Fibroblast of skin of back (primary cell): ENCODE measurements at regions not wholly inside any gene's neighbourhood (a gene's known extent, or its start where the extent isn't known, plus 50 kb on each side); places are given as distances from the start of the nearest gene placed in this dataset.
"Not testable (repeated sequence)": the region's sequence is repeated elsewhere in the genome, so short reads cannot be mapped to it uniquely, and the experiment has no call there.

ENCODE experiments used
- DNase-seq: peaks from one replicate; pipeline ENCODE4 v3.0.0-alpha.2; 2013

- DNase-seq, result peak; percentile 15
These were observed 215.0 kb downstream of the IL15 start for GRCh38 chr4:141851246-141851891.

DNA sequence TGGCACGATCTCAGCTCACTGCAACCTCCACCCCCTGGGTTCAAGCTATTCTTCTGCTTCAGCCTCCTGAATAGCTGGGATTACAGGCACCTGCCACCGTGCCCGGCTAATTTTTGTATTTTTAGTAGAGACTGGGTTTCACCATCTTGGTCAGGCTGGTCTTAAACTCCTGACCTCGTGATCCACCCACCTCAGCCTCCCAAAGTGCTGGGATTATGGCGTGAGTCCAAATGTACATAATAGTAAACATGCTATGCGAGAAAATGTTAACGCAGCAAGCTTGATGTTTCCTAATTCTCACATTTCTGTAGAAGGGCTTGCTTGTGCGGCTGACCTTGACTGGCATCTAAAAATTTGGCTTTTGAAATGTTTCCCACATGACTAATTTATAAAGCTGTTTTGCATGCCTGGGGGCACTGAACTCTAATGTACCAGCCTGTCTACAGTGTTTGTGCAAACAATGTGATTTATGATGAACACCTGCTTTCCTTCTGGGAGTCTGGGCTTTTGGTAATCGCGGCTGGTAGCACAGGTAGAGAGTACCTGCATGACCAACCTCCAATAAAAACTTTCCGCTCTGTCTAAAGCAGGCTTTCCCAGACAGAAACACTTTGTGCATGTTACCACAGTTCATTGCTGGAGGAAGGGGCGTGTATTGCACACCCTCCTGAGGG lies 216.8 kb downstream of the IL15 start:
- DNase-seq, result no peak

GRCh38 chr4:141858437-141858836 lies 222.1 kb downstream of the IL15 start:
- DNase-seq, result no peak

- no peak for DNase-seq
These were observed 224.6 kb downstream of the IL15 start for GRCh38 chr4:141860974-141861373.

DNA sequence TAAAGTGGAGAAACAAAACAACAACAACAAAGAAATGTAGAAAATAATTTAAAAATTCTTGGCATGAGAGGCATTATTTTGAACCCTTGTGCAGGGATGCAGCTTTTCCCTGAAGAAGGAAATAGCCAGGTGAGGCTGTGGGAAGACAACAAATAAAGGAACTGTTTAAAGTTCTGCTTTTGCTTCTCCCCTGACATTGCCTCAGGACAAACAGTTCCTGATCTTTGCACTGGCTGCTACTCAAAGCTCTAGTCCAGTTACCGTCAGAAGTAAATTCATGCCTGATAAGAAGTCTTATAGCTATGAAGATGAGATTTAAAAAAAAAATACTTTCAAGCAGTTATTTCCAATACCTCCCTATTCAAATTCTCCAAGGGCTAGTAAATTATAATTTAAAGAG lies 233.8 kb downstream of the IL15 start:
- DNase-seq, result no peak

GRCh38 chr4:141871086-141871770 lies 234.8 kb downstream of the IL15 start:
- peak; percentile 9 for DNase-seq

DNA sequence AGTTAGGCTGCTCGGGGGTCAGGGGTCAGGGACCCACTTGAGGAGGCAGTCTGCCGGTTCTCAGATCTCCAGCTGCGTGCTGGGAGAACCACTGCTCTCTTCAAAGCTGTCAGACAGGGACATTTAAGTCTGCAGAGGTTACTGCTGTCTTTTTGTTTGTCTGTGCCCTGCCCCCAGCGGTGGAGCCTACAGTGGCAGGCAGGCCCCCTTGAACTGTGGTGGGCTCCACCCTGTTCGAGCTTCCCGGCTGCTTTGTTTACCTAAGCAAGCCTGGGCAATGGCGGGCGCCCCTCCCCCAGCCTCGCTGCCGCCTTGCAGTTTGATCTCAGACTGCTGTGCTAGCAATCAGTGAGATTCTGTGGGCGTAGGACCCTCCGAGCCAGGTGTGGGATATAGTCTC lies 246.3 kb downstream of the IL15 start:
- not testable (repeated sequence) for DNase-seq

DNA sequence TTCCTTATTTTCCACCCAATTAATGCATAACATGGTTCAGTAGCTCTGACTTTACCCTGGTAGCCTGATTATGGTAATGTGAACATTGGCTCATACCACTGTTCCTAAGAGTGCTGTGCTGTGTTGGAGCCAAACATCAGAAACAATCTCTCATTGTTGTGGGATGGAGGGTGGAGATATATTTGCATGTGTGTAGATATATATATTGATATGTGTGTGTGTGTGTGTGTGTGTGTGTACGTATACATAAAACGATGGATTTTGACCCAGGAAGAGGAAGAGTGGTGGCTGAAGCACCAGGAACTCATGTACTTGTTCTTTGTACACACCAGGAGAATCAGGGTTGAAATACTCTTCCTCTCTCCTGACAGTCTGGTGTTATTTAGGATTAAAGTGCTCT lies 247.7 kb downstream of the IL15 start:
- DNase-seq, result no peak

- DNase-seq, result no peak
These were observed 248.7 kb downstream of the IL15 start for GRCh38 chr4:141885112-141885511.

DNA sequence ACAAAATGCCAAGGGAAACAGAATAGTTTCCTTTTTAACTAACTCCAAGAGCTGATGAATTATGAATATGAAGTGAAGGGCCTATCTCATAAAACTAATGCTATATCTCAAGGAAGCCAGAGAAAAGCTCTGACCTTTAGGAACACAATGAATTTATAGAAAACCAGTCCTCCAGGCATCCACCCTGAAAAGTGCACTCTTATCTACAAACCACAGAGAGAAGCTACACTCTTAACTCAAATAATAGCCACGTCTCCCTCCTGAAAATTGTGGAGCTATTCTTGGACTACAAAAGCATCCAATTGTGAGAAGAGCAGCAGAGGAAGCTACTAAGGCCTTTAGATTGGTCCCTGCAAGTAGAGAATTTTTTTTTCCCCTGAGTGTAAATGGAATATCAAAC lies 253.9 kb downstream of the IL15 start:
- DNase-seq, result no peak

DNA sequence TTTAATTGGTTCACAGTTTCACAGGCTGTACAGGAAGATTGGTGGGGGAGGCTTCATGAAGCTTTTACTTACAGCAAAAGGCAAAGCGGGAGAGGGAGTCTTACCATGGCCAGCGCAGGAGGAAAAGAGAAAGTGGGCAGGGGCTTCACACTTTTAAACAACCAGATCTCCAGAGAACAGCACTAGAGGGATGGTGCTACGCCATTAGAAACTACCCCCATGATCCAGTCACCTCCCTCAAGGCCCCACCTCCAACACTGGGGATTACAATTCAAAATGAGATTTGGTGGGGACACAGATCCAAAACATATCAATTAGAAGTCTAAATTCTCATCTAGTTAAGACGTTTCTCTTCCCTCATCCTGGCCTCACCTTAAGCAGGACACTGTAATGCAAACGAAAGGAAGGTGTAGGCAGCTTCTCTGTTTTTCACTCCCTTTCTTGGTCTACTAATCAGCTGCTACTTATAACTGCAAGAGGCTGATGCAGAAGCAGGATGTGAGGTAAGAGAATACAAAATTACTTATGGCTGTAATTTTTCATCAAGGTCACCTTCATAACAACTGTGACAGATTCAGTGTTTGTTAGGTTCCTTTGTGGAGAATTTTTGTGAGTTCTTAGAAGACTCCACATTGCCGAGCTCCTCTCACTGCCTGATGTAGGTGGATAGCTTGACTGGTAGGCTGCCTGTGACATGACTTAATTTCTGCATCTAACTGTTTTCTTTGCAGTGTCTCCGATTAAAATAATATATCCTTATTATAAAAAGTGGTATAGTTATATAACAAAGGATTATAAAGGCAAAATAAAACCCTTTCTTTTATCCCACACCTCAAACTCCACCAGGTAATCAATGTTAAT lies 255.1 kb downstream of the IL15 start:
- DNase-seq, result no peak

DNA sequence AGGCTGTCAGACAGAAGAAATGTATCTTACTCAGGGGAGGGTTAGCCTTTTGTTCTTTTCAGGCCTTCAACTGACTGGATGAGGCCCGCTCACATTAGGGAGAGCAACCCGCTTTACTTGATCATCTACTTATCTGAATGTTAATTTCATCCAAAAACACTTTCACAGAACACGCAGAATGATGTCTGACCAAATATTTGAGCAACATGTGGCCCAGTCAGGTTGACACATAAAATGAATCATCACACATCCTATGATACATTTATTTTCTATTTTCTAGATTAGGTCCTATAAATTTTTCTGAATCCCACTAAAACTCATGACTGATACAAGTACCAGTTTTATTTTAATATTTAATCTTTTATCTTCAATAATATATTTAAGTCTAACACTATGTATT lies 260.3 kb downstream of the IL15 start:
- DNase-seq, result no peak

DNA sequence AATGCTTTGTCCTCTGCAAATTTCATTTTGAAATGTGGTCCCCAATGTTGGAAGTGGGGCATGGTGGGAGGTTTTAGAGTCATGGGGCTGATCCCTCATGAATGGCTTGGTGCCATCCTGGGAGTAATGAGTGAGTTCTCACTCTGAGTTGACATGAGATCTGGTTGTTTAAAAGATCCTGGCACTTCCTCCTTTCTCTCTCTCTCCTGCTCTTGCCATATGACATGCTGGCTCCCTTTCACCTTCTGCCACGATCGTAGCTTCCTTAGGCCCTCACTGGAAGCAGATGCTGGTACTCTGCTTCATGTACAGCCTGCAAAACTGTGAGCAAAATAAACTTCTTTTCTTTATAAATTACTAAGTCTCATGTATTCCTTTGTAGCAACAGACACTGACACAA lies 262.0 kb downstream of the IL15 start:
- DNase-seq, result no peak

DNA sequence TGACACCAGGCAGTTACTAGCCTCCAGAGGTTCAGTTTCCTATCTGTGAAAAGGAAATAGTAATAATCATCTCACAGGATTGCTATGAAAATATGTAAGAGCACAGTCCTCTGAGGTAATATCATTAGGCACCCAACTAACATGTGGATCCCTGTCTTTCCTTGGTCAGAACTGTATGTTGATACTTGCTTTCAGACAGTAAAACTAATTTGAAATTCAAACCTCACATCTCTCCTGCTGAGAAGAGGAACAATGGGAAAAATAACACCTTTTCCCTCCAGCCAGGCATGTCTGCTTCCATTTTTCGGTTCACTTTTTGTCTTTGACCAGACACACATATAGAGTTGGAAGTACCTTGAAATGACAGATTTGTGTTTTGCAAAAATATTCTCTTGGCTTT lies 262.7 kb downstream of the IL15 start:
- no peak for DNase-seq

DNA sequence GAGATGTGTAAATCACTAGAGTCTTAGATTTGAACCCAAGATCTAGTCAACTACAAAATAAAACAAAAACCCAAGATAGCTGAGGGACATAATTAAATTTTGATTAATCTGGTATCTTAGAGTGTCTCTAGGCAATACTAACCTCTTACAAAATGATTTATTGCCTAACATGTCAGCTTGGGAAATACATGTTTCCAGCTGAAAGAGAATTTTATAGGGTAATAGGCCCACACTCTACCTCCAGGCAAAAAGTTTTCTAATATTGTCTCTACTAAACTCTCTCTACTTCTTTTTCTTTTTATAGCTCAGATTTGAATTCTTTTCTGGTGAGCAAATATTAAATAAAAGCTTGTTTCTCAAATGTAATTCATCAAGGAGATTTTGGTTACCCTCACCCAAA lies 263.2 kb downstream of the IL15 start:
- DNase-seq, result no peak

DNA sequence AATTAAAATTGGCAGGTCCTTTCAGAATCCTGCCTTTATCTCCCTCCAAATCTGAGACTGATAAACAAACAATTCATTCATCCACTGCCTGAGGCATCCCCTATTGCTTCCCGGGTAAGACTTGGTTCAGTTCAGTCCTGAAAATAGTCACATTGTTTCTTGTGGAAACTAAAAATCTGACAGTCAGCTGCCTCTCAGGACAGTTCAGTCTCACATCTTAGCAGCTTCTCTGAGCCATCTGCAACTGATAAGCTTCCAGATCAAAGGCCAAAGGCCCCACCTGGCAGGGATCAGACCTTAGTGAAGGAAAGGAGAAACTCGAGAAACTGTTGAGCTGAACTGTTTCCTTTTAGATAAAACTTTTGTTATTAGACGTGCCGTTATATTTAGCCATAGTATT lies 264.5 kb downstream of the IL15 start:
- no peak for DNase-seq

- peak; percentile 88 for DNase-seq
These were observed 269.4 kb downstream of the IL15 start for GRCh38 chr4:141905751-141906150.

DNA sequence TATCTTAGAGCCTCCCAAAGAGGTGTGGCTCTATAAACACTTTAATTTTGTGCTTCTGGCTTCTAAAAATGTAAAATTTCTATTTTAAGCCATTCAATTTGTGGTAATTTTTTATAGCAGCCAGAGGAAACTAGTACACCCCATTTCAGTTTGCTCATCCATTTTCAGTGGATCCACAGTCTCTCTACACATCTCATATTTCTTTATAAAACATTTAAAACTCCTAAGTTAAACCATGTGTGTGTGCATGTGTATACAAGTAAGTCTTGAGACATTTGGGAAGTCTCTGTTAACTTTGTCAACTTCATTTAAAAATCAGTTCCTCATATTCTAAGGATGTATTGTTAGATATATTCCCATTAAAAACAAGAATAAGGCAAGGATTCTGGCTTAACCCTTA lies 273.2 kb downstream of the IL15 start:
- no peak for DNase-seq

DNA sequence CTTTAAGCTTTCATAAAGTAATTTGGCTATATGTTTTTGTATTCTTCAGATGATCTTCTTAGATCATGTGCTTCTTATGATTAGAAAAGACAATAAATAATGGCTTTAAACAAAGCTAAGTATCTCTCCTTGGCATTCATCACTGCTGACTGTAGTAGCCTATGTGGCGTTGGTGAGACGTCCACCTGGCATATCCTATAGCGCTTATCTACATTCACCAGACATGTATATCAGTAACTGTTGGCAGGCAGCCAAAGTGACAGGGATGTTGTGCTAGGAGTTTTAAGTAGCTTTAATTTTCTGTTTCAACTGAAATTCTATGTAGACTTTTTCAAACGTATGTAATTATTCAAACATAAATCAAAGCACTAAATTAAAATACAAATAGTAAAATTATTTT lies 276.4 kb downstream of the IL15 start:
- no peak for DNase-seq

- no peak for DNase-seq
These were observed 277.5 kb downstream of the IL15 start for GRCh38 chr4:141913928-141914327.

DNA sequence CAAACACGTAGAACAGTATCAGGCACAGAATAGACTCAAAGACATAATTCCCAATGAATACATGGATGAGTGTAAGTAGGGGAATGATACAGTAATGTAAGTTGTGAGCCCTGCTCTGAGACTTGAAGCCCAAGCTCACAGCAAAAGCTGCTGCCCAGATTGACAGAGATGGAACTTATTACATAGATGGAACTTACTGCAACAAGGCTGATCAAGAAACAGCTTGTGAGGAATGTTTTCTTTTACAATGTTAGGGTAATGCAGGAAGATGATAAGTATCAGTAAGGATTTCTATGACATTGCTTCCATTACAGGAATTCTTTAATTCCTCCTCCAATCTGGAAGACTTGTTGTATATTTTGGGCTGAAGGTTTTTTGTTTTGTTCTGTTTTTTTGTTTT lies 278.4 kb downstream of the IL15 start:
- peak; percentile 27 for DNase-seq

GRCh38 chr4:141919649-141920048 lies 283.3 kb downstream of the IL15 start:
- no peak for DNase-seq

- no peak for DNase-seq
These were observed 284.9 kb downstream of the IL15 start for GRCh38 chr4:141921293-141921692.
